Kidney capillary endothelial cell (primary cell): ENCODE measurements at regions not wholly inside any gene's neighbourhood (a gene's known extent, or its start where the extent isn't known, plus 50 kb on each side); places are given as distances from the start of the nearest gene placed in this dataset.

Experiments
- DNase-seq: peaks from one replicate; pipeline ENCODE4 v3.0.0-alpha.2; 2018; ENCODE audit warnings: low spot score

DNA sequence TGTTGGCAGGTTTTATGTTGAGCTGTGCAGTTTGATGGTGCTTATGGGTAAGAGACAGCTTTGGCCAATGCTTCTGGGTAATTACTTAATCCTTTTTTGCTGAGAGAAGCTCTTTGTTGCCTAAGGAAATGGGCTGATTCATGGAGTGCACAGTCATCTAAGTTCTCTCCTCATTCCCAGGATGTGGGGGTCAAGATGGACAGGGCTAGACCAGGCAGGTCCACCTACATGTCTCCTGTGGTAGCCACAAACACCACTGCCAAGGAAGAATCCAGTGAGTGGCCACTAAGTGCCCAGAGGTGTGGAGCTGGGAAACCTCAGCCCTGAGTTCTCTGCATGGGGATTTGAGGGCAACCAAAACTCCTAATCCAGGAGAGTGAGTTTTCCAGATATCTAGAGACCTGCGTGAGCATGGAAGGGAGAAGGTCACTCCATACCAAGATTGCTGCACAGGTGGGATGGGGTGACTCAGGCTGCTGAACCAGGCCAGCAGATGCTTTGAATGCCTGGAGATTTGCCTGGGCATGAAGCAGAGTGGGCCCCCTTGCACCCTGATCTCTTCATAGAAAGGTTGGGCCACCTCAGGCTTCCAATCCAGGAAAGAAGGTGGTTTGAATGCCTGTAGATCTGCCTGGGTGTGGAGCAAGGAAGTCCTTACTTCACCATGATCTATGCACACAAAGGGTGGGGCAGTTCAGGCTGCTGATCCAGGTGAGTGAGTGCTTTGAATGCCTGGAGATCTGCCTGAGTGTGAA lies 234.8 kb upstream of the GNPDA2 start:
- peak; percentile 16 for DNase-seq

DNA sequence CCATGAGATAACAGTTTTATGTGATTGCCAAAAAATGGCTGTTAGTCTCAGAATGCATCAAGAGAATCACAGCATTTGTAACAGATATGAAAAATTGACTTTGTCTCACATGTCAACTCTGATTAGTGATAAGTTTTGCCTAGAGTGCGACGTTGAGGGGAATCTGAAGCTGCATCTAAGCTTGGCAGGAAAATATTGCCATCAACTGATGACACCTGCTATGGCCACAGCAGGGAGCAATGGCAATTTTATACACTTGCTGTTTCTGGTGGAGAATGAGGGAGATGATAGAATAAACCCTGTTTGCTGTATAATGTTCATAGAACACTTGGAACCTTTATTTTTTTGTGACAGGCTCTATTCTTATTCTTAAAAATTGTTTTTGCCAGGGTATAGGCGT lies 205.4 kb upstream of the GNPDA2 start:
- DNase-seq, result no peak

DNA sequence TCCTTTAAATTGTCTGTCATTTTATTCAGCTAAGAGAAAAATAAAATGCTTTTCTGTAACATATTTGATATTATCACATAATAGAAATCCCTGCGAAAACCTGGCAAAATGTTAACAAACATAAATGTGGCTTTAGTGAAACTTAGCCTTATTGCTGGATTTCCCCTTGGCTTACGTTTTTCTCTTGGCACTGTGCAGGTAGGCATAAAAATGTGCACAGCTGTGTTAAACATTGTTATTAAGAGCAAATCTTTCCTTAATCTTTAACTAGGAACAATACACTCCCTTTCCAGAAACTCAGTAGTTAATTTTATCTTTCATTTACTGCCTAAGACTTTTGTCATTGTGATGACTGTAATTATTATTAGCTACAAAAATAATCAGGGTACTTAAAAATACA lies 202.4 kb upstream of the GNPDA2 start:
- DNase-seq, result no peak

DNA sequence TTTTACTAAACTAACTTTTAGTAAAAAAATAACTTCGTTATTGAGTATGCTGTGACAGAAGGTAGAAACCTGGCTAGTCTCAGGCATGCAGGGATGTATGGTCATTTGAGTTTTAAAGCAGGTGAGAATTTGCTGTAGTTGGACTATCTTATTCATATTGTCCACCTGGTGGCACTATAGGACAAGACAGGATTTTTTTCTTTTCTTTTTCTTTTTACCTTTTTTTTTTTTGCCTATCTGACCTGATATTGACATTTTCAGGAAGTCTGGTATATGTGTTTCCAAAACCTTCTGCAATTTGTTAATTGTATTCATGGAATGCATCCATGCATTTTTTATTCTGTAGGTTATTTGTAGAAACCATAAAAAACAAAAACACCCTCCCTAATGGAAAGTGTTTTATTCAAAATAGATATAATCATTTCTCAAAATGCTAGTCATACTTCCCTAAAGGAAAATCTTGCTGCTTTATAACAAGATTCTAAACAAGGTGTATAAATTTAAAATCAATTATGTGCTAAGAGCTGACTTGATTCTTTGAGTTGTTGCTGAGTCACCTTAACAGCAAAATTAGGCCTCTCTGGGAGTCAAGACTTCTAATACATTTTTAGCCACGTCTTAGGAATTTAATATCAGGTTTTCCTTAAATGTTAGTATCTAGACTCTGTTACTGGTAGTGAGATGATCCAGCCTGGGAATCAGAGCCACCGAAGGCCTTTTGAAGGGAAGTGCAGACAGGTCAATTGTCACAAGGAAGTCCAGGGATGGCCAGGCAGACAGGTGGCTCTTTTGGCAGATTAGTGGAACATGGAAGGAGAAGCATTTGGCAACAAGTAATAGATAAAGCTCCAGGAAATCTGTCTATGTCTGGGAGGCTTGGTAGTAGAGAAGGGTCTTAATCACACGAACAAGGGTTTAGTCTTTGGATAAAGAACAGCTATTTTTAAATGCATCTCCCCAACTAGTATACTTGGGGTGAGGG lies 201.3 kb upstream of the GNPDA2 start:
- DNase-seq, result peak; percentile 40

- peak; percentile 17 for DNase-seq
Measured at GRCh38 chr4:44916411-44916810, 190.1 kb upstream of the GNPDA2 start.

GRCh38 chr4:44914748-44915147 lies 188.4 kb upstream of the GNPDA2 start:
- no peak for DNase-seq

- DNase-seq, result no peak
Measured at GRCh38 chr4:44914223-44914622, 187.9 kb upstream of the GNPDA2 start.

GRCh38 chr4:44912980-44913379 lies 186.6 kb upstream of the GNPDA2 start:
- no peak for DNase-seq

DNA sequence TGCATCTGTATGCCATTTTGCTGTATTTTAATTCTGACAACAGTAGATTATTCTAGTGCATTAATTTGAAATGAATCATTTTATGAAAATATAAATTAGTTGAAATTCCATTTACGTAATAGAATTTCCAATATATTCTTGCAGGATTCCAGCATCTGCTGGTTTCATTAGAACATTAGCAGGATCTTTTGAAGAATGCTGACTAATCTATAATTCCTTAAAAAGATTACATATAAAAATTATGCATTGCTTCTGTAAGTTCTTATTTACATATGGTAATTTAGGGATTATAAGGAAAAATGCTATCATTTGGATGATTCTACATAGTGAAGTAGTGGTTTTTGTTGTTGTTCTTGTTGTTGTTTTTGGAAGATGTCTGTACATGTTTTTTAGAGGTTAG lies 182.2 kb upstream of the GNPDA2 start:
- DNase-seq, result no peak

DNA sequence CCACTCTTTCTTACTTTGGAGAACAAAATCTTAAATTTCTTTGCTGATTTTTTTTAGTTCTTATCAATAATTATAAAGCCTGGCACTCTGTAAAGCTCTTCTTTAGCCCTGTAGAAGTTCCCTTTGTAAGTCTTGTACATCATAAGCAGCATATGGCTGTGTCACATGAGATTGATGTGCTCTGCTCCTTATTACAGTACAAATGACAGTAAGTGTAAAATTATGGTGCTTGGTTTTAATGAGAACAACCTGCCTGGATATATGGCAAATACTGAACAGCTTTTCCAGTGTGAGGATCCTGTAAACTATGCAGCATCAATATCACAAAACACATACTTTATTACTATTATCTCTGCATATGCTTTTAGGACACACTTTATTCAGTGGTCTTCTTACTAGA lies 145.9 kb upstream of the GNPDA2 start:
- no peak for DNase-seq

GRCh38 chr4:44871133-44871532 lies 144.8 kb upstream of the GNPDA2 start:
- DNase-seq, result no peak

GRCh38 chr4:44869985-44870384 lies 143.6 kb upstream of the GNPDA2 start:
- DNase-seq, result no peak

- peak; percentile 17 for DNase-seq
Measured at GRCh38 chr4:44869222-44869882, 143.0 kb upstream of the GNPDA2 start.

- DNase-seq, result peak; percentile 43
Measured at GRCh38 chr4:44861756-44862155, 135.4 kb upstream of the GNPDA2 start.

DNA sequence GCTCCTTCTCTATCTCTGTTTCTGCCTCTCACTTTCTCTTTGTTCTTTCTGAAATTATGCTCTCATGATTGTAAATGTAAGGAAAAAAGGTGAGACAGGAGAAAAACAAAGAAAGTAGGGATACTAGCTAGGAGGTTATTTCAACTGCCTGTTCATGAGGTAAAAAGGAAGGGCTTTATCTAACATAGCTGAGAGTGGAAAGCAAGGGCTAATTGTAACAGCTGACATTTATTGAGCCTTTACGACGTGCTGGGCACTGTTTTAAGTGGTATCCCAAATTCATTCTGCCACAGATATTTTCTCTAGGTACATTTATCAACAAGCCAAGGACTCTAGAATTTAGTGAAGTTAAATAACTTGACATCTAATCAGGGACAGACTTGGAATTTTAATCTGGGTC lies 133.1 kb upstream of the GNPDA2 start:
- no peak for DNase-seq

DNA sequence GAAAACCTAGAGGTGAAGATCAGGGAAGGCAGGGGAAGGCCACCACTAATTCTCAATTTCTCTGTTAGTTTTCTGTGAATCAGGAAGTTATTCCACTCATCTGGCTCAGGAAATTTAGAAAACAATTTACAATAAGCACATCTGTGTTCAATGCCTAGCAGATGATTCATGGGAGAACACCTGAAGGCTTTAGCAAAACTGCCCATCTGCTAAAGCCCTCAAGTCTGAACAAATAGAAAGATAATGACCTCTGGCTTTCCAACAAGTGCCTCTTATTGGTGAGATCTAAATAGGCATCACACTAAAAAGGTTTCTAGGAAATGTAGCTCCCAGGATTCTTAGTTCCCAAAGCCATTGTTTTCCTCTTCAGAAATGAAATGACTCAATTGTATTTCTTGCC lies 122.1 kb upstream of the GNPDA2 start:
- no peak for DNase-seq

- no peak for DNase-seq
Measured at GRCh38 chr4:44845993-44846392, 119.6 kb upstream of the GNPDA2 start.

DNA sequence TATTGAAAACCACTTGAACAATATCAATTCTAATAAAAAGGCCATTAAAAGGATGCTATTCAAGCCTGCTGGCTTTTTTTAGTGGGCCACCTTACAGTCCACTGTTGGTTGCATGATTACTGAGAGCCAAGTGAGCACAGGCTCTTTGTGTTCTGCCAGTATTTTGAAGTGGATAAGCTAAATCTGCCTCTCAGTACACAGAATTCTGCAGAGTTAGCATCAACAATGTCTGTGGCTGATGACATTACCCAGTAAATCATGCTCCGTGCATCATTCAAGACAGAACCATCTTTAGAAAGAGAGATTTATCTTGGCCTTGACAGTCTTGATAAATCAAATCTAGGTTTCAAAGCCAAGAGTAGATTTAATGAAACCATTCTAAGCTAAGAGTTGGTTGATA lies 119.0 kb upstream of the GNPDA2 start:
- DNase-seq, result no peak

DNA sequence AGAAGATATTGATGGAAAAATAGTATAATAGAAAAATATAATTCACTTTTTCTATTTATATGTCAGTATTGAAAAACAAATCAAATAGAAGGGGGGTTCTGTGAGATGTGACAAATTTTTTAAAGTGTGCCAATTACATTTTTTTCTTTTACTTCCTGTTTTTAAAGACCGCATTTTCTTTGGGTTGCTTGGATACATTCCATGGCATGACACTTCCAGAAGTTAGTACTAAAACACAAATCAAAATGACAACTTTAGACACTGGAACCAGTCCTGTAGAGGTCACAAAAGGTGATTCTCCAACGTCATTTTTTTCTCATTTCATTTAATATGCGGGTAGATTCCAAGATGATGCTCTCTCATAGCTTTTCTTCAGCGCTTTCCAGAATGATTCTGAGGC lies 116.2 kb upstream of the GNPDA2 start:
- DNase-seq, result no peak

DNA sequence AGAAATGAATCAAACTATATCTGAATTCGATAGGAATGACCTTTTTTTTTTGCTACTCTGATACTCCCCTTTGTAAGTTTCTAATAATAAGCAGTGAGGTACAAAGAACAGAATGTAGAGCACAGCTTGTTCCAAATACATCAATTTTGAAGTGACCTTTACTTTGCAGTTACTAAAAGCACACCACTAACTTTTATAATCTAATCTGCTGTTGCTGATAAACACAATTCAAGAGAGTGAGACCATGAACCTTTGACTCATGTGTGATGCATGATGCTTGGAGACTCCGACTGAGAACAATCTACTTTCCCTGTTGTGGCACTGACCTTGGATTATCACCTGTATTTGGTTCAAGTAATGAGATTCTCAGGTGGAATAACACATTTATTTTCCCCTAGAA lies 91.6 kb upstream of the GNPDA2 start:
- no peak for DNase-seq

- DNase-seq, result no peak
Measured at GRCh38 chr4:44806071-44806470, 79.7 kb upstream of the GNPDA2 start.

DNA sequence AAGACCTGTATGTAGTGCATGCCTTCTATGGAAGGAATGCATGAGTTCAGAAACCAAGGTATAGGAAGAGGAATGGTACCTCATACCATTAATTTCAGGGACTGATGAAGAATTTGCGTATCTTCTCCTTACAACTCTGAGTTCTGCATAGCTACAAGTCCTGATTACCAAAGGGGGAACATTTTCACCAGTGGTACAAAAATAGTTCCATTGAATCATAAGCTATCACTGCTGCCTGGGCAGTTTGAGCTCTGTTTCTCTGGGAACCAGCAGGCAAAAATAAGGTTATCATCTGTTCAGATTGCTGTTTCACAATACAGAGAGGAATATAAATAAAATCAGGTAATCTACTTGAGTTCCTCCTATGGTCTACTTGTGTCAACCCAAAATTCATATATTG lies 77.9 kb upstream of the GNPDA2 start:
- no peak for DNase-seq

DNA sequence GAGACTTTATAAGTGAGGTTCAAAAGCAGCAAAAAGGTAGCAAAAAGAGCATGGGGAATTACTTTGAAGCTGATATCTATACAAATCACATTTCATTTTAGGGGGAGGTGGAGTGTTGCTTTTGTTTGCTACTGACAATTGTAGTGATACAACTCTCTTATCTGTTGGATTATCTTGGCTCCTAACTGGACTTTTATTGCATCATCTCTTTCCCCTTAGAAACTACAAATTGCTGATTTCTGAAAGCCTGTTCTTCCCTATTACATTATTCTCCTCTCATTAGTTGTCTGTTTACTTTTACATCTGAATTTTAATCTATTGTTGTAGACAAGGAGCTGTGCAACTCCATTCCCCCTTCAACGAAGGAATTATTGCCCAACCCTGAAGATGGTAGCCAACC lies 75.0 kb upstream of the GNPDA2 start:
- DNase-seq, result no peak
